OCI-LY1 (cell line): ENCODE measurements at regions not wholly inside any gene's neighbourhood (a gene's known extent, or its start where the extent isn't known, plus 50 kb on each side); places are given as distances from the start of the nearest gene placed in this dataset.

ENCODE experiments used
- CTCF ChIP-seq: fragments of 200-600 bp; sonication (generic), shearing (Covaris generic); IDR thresholded peaks from 2 replicates; pipeline ENCODE4 v1.5.1; 2017; ENCODE audit warnings: mild to moderate bottlenecking, antibody characterized with exemption, low read length, moderate library complexity, mixed read lengths
- EZH2 ChIP-seq: fragments of 200-600 bp; sonication (generic), shearing (Covaris generic); IDR thresholded peaks from 2 replicates; pipeline ENCODE4 v1.8.0; 2017; ENCODE audit warnings: borderline replicate concordance, mixed run types, mild to moderate bottlenecking, antibody characterized with exemption, low read length, moderate library complexity, mixed read lengths

GRCh38 chr2:145350011-145350410 lies 830.1 kb upstream of the ZEB2 start:
- no peak for TF ChIP-seq CTCF
- TF ChIP-seq EZH2: no peak
